ENCODE measurements at regions not wholly inside any gene's neighbourhood (a gene's known extent, or its start where the extent isn't known, plus 50 kb on each side); places are given as distances from the start of the nearest gene placed in this dataset.

DNA sequence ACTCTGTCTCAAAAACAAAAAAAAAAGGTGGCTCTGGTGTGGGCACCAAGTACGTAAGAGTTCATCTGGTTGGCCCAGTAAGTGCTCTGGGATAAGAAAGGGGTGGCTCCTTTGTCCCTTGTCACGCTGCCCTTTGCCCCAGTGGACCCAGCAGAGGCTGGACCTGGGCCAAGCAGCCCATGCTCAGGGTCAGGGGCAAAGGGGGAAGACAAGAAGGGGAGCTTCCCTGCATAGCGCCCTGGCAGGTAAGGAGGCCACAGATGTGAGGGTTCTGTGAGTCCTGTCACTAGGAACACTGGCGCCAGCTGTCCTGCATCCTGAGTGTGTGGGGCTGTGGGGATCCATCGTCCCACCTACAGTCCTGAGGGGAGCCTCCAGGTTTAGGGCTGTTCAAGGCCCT lies 65.3 kb downstream of the GADD45G start:
- Mint-ChIP-seq H3K4me1 (ENCODE audit: unreplicated experiment) (no peaks in the 10 kb centered on the region), H3K27ac (ENCODE audit: unreplicated experiment) (no peak overlapping the region), H3K4me3 (ENCODE audit: unreplicated experiment) (no peak overlapping the region), H3K27me3 (ENCODE audit: unreplicated experiment) (peaks cover 5% of the 10 kb centered on the region), H3K9me3 (ENCODE audit: unreplicated experiment) (no peaks in the 10 kb centered on the region), H3K36me3 (ENCODE audit: unreplicated experiment) (no peaks in the 10 kb centered on the region)
- no peak for DNase-seq (ENCODE audit: extremely low spot score, unreplicated experiment)
- TF ChIP-seq, protein P1, sequence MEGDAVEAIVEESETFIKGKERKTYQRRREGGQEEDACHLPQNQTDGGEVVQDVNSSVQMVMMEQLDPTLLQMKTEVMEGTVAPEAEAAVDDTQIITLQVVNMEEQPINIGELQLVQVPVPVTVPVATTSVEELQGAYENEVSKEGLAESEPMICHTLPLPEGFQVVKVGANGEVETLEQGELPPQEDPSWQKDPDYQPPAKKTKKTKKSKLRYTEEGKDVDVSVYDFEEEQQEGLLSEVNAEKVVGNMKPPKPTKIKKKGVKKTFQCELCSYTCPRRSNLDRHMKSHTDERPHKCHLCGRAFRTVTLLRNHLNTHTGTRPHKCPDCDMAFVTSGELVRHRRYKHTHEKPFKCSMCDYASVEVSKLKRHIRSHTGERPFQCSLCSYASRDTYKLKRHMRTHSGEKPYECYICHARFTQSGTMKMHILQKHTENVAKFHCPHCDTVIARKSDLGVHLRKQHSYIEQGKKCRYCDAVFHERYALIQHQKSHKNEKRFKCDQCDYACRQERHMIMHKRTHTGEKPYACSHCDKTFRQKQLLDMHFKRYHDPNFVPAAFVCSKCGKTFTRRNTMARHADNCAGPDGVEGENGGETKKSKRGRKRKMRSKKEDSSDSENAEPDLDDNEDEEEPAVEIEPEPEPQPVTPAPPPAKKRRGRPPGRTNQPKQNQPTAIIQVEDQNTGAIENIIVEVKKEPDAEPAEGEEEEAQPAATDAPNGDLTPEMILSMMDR (IDR thresholded peaks at IDR 0.05) = no peak

DNA sequence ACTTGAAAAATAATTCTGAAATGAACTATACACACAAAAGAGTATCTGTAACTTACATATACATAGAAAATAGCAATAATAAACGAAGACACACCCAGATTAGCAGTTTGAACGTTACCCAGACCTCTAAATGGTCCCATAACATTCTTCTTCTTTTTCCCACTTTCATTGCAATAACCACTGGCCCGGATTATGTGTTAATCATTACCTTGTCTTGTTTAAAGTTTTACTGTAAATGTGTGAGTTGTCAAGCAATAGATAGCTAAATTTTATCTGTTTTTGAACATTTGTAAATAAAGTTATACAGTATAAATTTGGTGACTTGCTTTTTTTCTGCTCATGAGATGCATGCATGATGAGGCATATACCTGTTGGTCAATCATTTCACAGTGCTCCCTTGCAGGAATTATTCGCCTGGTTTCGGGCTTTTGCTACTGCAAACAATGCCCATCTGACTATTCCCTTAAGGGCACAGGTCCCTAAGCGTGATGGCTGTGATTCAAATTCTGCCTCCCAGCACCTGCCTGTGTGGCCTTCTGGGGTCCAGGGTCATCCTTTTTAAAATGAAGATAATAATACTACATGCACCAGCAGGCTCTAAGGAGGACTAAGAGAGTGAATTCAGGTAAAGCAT lies 66.1 kb downstream of the GADD45G start:
- TF ChIP-seq, protein P1 (IDR thresholded peaks at IDR 0.05) = no peak
- Mint-ChIP-seq H3K27me3 (ENCODE audit: unreplicated experiment) (peaks cover 3% of the 10 kb centered on the region), H3K4me1 (ENCODE audit: unreplicated experiment) (no peaks in the 10 kb centered on the region), H3K27ac (ENCODE audit: unreplicated experiment) (no peak overlapping the region), H3K4me3 (ENCODE audit: unreplicated experiment) (no peak overlapping the region), H3K9me3 (ENCODE audit: unreplicated experiment) (no peaks in the 10 kb centered on the region), H3K36me3 (ENCODE audit: unreplicated experiment) (no peaks in the 10 kb centered on the region)
- DNase-seq (ENCODE audit: extremely low spot score, unreplicated experiment) = no peak

DNA sequence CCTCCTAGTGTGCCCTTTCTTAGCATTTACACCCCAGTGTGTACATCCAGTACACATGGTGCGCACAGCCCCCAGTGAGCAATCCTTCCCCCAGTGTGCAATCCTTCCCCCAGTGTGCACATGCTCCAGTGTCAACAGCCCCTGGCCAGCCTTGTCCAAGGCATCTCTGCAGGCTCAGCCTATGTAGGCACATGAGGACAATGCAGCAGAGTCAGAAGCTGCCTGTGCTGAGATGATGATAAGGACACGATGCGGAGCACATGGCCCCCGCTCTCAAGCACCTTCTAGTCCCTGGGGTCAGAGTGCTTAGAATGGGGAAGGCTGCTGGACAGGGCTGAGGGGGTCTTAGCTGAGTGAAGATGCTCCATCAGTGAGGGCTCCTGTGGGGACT lies 69.8 kb downstream of the GADD45G start:
- no peak overlapping the region for H3K27ac Mint-ChIP-seq (ENCODE audit: unreplicated experiment)

DNA sequence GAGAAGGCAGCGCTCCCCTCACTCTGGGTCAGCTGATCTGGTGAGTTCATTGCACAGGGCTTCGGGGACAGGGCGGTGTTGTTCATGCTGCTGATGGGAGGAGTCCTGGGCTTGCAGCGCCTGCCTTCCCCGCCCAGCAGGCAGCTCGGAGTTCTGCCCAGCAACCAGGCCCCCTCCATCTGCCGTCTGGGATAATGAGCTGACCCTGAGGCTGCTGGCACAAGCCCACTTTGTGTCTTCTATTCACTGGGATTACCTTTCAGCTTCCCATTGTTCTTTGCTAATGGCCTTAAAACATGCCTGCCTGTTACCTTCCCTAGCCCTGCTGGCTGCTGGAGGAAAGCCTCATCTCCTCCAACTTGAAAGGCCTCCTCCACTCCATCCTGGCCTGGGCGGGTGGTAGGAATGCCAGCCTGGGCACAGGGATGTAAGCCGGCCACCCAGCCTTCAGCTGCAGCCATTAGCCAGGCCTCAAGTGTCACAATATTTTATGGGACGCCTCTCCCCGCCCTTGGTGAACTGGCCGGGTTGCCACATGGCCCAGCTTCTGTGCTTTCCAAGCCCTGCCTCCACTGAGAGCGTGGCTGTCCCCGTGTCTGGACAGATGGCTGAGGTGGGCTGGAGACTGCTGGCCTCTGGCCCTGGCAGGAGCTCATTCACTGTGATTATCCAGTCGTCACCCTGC lies 70.4 kb downstream of the GADD45G start:
- H3K4me3 Mint-ChIP-seq (ENCODE audit: unreplicated experiment) = no peak overlapping the region

More for the DNA sequence above, 69.8 kb downstream of the GADD45G start:
- Mint-ChIP-seq H3K4me1 (ENCODE audit: unreplicated experiment) (no peaks in the 10 kb centered on the region), H3K9me3 (ENCODE audit: unreplicated experiment) (no peaks in the 10 kb centered on the region), H3K27me3 (ENCODE audit: unreplicated experiment) (no peaks in the 10 kb centered on the region), H3K36me3 (ENCODE audit: unreplicated experiment) (no peaks in the 10 kb centered on the region), H3K4me3 (ENCODE audit: unreplicated experiment) (no peak overlapping the region)
- DNase-seq (ENCODE audit: extremely low spot score, unreplicated experiment) = no peak
- TF ChIP-seq, protein P1 (IDR thresholded peaks at IDR 0.05) = no peak

DNA sequence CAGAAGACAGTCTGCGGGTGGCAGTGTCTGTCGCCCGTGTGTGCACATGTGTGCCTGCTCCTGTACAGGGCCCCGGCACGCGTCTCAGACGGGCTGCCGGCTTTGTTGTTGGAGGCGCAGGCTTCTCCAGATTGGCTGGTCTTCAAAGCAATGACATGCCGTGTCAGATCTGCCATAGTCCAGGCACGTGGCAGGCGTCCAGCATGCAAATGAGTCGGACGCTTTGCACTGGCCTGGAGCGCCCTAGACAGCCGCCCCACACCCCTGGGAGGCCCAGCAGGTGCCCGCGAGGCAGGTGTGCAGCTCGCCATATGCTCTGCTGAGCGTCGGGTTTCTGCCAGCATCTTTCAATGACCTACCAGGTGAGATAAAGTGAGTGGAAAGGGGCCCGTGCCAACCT lies 71.5 kb downstream of the GADD45G start:
- Mint-ChIP-seq H3K36me3 (ENCODE audit: unreplicated experiment) (no peaks in the 10 kb centered on the region), H3K27ac (ENCODE audit: unreplicated experiment) (no peak overlapping the region), H3K9me3 (ENCODE audit: unreplicated experiment) (no peaks in the 10 kb centered on the region), H3K4me3 (ENCODE audit: unreplicated experiment) (no peak overlapping the region), H3K27me3 (ENCODE audit: unreplicated experiment) (no peaks in the 10 kb centered on the region), H3K4me1 (ENCODE audit: unreplicated experiment) (no peaks in the 10 kb centered on the region)
- TF ChIP-seq, protein P1 (IDR thresholded peaks at IDR 0.05) = no peak
- no peak for DNase-seq (ENCODE audit: extremely low spot score, unreplicated experiment)

More for the DNA sequence above, 70.4 kb downstream of the GADD45G start:
- Mint-ChIP-seq H3K4me1 (ENCODE audit: unreplicated experiment) (no peaks in the 10 kb centered on the region), H3K27ac (ENCODE audit: unreplicated experiment) (no peak overlapping the region), H3K9me3 (ENCODE audit: unreplicated experiment) (no peaks in the 10 kb centered on the region), H3K27me3 (ENCODE audit: unreplicated experiment) (no peaks in the 10 kb centered on the region), H3K36me3 (ENCODE audit: unreplicated experiment) (no peaks in the 10 kb centered on the region)
- TF ChIP-seq, protein P1 (IDR thresholded peaks at IDR 0.05) = no peak
- no peak for DNase-seq (ENCODE audit: extremely low spot score, unreplicated experiment)
